SU-DHL-6 (cell line): ENCODE measurements at regions not wholly inside any gene's neighbourhood (a gene's known extent, or its start where the extent isn't known, plus 50 kb on each side); places are given as distances from the start of the nearest gene placed in this dataset.
"Not testable (repeated sequence)": the region's sequence is repeated elsewhere in the genome, so short reads cannot be mapped to it uniquely, and the experiment has no call there.

ENCODE experiments used
- H2AFZ ChIP-seq: fragments of 200-600 bp; sonication (generic); 2 replicates; pipeline ENCODE4 v1.6.1; 2014; ENCODE audit warnings: low read depth, mild to moderate bottlenecking, moderate library complexity, mixed read lengths, antibody characterized with exemption, low read length; ENCODE audit not compliant: severe bottlenecking
- H3F3A ChIP-seq: fragments of 200-600 bp; shearing (Covaris generic); 2 replicates; pipeline ENCODE4 v1.6.0; 2016; ENCODE audit warnings: antibody characterized with exemption, mild to moderate bottlenecking; ENCODE audit not compliant: insufficient read depth
- H3K27ac ChIP-seq: fragments of 200-600 bp; sonication (generic); 2 replicates; pipeline ENCODE4 v1.5.1; 2016; ENCODE audit warnings: low read depth, mild to moderate bottlenecking, low read length, moderate library complexity, mixed read lengths
- H3K27me3 ChIP-seq: fragments of 200-600 bp; sonication (generic), shearing (Covaris generic); 2 replicates; pipeline ENCODE4 v1.6.0; 2014; ENCODE audit warnings: mild to moderate bottlenecking, low read length
- H3K36me3 ChIP-seq: fragments of 200-600 bp; sonication (generic); 2 replicates; pipeline ENCODE4 v1.6.1; 2014; ENCODE audit warnings: mild to moderate bottlenecking, low read length, mixed read lengths
- H3K4me2 ChIP-seq: fragments of 300-600, 200-600 bp; shearing (Covaris generic), sonication (generic); 2 replicates; pipeline ENCODE4 v1.6.0; 2014; ENCODE audit warnings: low read length, low read depth, mild to moderate bottlenecking; ENCODE audit not compliant: poor library complexity, severe bottlenecking
- H3K4me3 ChIP-seq: fragments of 200-600 bp; sonication (generic); 2 replicates; pipeline ENCODE4 v1.5.1; 2014; ENCODE audit warnings: antibody characterized with exemption, low read length, mild to moderate bottlenecking, mixed read lengths; ENCODE audit not compliant: insufficient read depth, poor library complexity, severe bottlenecking
- H3K79me2 ChIP-seq: fragments of 200-600 bp; sonication (generic); 2 replicates; pipeline ENCODE4 v1.6.1; 2014; ENCODE audit warnings: mild to moderate bottlenecking, low read length, moderate library complexity; ENCODE audit not compliant: insufficient read depth
- H3K9ac ChIP-seq: fragments of 200-600 bp; sonication (generic); 2 replicates; pipeline ENCODE4 v1.7.0; 2014; ENCODE audit warnings: mild to moderate bottlenecking, low read length
- H3K9me2 ChIP-seq: fragments of 200-600 bp; sonication (generic); replicated peaks from 2 replicates; pipeline ENCODE4 v1.6.1; 2014; ENCODE audit warnings: low read length; ENCODE audit not compliant: insufficient read depth
- H3K9me3 ChIP-seq: fragments of 200-600 bp; sonication (generic); 2 replicates; pipeline ENCODE4 v1.6.1; 2014; ENCODE audit warnings: low read length, mixed read lengths; ENCODE audit not compliant: insufficient read depth
- H4K20me1 ChIP-seq: fragments of 200-600 bp; sonication (generic); 2 replicates; pipeline ENCODE4 v1.6.1; 2014; ENCODE audit warnings: low read depth, mild to moderate bottlenecking, antibody characterized with exemption, low read length, moderate library complexity, mixed read lengths

DNA sequence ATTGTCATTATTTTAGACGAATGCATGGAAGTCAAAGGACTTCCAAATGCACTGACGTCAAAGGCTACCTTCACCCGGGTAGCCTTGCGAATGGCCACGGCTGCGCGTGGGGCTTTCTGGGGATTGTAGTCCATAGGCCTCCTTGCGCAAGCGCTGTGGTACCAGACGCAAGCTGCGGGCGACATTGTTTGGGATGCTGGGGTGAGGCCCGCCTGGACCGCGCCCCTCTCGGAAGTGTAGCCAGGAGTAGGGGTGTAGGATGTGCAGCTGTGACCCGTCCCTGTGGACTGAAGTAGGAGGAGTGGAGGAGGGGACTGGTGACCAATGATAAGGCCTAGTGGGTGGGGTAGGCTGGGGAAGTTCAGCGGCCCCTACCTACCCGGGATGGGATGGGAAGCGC is 720.0 kb upstream of the DEFB115 start:
- not testable (repeated sequence) for H3K27me3 ChIP-seq, H4K20me1 ChIP-seq, H3K9me2 ChIP-seq, H3K4me3 ChIP-seq, H3K79me2 ChIP-seq, H3K9me3 ChIP-seq, H3K27ac ChIP-seq, H3K36me3 ChIP-seq, H3K4me2 ChIP-seq, H3F3A ChIP-seq, H2AFZ ChIP-seq, H3K9ac ChIP-seq

GRCh38 chr20:30540330-30541069 is 717.0 kb upstream of the DEFB115 start:
- H3K27ac ChIP-seq, H3K4me2 ChIP-seq: not testable (repeated sequence)

DNA sequence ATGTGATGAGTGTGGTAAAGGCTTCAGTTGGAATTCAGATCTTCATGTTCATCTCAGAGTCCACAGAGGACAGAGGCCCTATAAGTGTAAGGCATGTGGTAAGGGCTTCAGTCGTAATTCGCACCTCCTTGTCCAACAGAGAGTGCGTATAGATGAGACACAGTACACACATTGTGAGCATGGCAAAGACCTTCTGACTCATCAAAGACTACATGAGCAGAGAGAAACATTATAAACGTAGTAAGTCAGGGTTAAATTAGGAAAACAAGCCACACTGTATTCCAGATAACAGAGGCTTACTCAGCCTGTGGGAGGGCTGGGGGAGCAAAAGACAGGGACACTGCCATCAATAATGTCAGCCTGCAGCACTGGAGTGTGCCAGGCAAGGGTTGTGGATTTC is 706.2 kb upstream of the DEFB115 start:
- H3K9ac ChIP-seq, H4K20me1 ChIP-seq, H3K79me2 ChIP-seq, H3K27ac ChIP-seq, H2AFZ ChIP-seq, H3K4me3 ChIP-seq, H3K4me2 ChIP-seq, H3K36me3 ChIP-seq, H3F3A ChIP-seq, H3K27me3 ChIP-seq, H3K9me3 ChIP-seq, H3K9me2 ChIP-seq: not testable (repeated sequence)

More at GRCh38 chr20:30540330-30541069, 717.0 kb upstream of the DEFB115 start:
- not testable (repeated sequence) for H3K79me2 ChIP-seq, H4K20me1 ChIP-seq, H3K9me3 ChIP-seq, H3K9me2 ChIP-seq, H3K4me3 ChIP-seq, H3K36me3 ChIP-seq, H3F3A ChIP-seq, H3K9ac ChIP-seq, H3K27me3 ChIP-seq, H2AFZ ChIP-seq

DNA sequence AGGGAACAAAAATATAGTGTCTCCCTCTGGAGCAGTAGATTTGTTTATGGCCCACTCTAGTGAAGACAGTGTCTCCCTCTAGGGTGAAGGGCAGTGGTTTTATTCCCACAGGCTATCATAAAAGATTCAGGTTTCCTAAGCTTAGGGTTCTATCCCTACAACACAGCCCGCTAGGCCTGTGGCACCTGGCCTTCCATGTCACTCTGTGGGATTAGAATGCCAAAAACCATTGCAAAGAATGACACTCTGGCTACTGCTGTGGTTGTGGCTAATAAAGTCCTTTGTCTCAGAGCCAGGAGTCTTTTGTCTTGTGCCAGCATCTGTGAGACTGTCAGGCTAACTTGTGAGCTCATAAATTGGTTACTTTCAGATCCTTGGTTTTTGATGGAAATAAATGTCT is 700.7 kb upstream of the DEFB115 start:
- not testable (repeated sequence) for H4K20me1 ChIP-seq, H3K4me2 ChIP-seq, H3K36me3 ChIP-seq, H3K79me2 ChIP-seq, H3K27ac ChIP-seq, H3K4me3 ChIP-seq, H3K9ac ChIP-seq, H3K9me2 ChIP-seq, H3K9me3 ChIP-seq, H2AFZ ChIP-seq, H3K27me3 ChIP-seq, H3F3A ChIP-seq

- not testable (repeated sequence) for H2AFZ ChIP-seq, H3K27ac ChIP-seq, H3K9me2 ChIP-seq, H3K27me3 ChIP-seq, H3K4me3 ChIP-seq, H3K79me2 ChIP-seq, H3K36me3 ChIP-seq, H3F3A ChIP-seq, H3K9me3 ChIP-seq, H3K9ac ChIP-seq, H4K20me1 ChIP-seq, H3K4me2 ChIP-seq
Measured at GRCh38 chr20:30565086-30565485, 692.4 kb upstream of the DEFB115 start.

GRCh38 chr20:30569867-30570266 is 687.6 kb upstream of the DEFB115 start:
- H3F3A ChIP-seq, H3K27me3 ChIP-seq, H3K9me3 ChIP-seq, H3K79me2 ChIP-seq, H3K4me3 ChIP-seq, H3K9ac ChIP-seq, H3K4me2 ChIP-seq, H4K20me1 ChIP-seq, H2AFZ ChIP-seq, H3K27ac ChIP-seq, H3K36me3 ChIP-seq, H3K9me2 ChIP-seq: not testable (repeated sequence)

- H3K9ac ChIP-seq, H3K4me2 ChIP-seq: not testable (repeated sequence)
Measured at GRCh38 chr20:30570622-30571021, 686.8 kb upstream of the DEFB115 start.

GRCh38 chr20:30574337-30574736 is 683.1 kb upstream of the DEFB115 start:
- H3K79me2 ChIP-seq, H2AFZ ChIP-seq, H3K4me2 ChIP-seq, H3K36me3 ChIP-seq, H3K27ac ChIP-seq, H3K9ac ChIP-seq, H3K27me3 ChIP-seq, H3K4me3 ChIP-seq, H3K9me3 ChIP-seq, H3F3A ChIP-seq, H4K20me1 ChIP-seq, H3K9me2 ChIP-seq: not testable (repeated sequence)

More at GRCh38 chr20:30570622-30571021, 686.8 kb upstream of the DEFB115 start:
- H3K9me3 ChIP-seq, H3K79me2 ChIP-seq, H3K4me3 ChIP-seq, H3K36me3 ChIP-seq, H2AFZ ChIP-seq, H3F3A ChIP-seq, H3K27me3 ChIP-seq, H3K9me2 ChIP-seq, H3K27ac ChIP-seq, H4K20me1 ChIP-seq: not testable (repeated sequence)
